Chondrocyte (in vitro differentiated cells): ENCODE measurements at regions not wholly inside any gene's neighbourhood (a gene's known extent, or its start where the extent isn't known, plus 50 kb on each side); places are given as distances from the start of the nearest gene placed in this dataset.

Experiments used
- DNase-seq: peaks from one replicate; pipeline ENCODE4 v3.0.0; 2021; ENCODE audit warnings: mixed read lengths, low spot score
- H3K27ac Mint-ChIP-seq: one replicate; pipeline ENCODE4 v1.8.0; 2021; ENCODE audit warnings: mild to moderate bottlenecking, moderate library complexity, mixed read lengths; ENCODE audit not compliant: unreplicated experiment
- H3K27me3 Mint-ChIP-seq: 2 replicates; pipeline ENCODE4 v1.8.0; 2021; ENCODE audit warnings: low read depth, mixed read lengths
- H3K36me3 Mint-ChIP-seq: 2 replicates; pipeline ENCODE4 v1.8.0; 2021; ENCODE audit warnings: low read depth, mixed read lengths
- H3K4me1 Mint-ChIP-seq: 2 replicates; pipeline ENCODE4 v1.8.0; 2021; ENCODE audit warnings: low read depth, mild to moderate bottlenecking, mixed read lengths
- H3K4me3 Mint-ChIP-seq: one replicate; pipeline ENCODE4 v1.8.0; 2021; ENCODE audit warnings: mild to moderate bottlenecking, moderate library complexity, mixed read lengths; ENCODE audit not compliant: unreplicated experiment
- H3K9me3 Mint-ChIP-seq: 2 replicates; pipeline ENCODE4 v1.8.0; 2021; ENCODE audit warnings: low read depth, mixed read lengths
- TF ChIP-seq, protein P1 (sequence below): fragments of 200-600 bp; sonication (generic); IDR thresholded peaks from 2 replicates; pipeline ENCODE4 v1.5.0; 2021; ENCODE audit warnings: antibody characterized with exemption, mild to moderate bottlenecking, moderate library complexity

DNA sequence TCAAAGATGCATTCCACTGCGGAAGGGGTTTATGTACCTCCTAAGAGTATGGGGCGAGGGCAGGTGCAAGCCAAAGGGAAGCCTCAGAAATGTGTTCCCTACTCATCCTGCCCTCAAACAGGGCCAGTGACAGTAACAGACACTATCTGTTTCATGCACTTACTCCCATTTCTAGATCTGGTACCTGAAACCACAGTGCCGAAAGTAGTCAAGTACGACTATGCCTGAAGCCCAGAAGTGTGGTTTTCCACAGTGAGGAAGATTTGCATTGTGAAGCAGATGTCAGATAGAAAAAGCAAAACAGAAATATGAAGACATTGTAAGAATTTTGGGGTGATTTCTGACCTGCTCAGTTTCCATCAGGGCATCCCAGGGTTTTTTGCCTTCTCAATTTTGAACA is 748.7 kb downstream of the RNF144A start:
- Mint-ChIP-seq H3K36me3 (no peaks in the 10 kb centered on the region), H3K27ac (no peak overlapping the region), H3K4me1 (no peaks in the 10 kb centered on the region), H3K27me3 (no peaks in the 10 kb centered on the region), H3K9me3 (no peaks in the 10 kb centered on the region), H3K4me3 (no peak overlapping the region)
- TF ChIP-seq, protein P1, sequence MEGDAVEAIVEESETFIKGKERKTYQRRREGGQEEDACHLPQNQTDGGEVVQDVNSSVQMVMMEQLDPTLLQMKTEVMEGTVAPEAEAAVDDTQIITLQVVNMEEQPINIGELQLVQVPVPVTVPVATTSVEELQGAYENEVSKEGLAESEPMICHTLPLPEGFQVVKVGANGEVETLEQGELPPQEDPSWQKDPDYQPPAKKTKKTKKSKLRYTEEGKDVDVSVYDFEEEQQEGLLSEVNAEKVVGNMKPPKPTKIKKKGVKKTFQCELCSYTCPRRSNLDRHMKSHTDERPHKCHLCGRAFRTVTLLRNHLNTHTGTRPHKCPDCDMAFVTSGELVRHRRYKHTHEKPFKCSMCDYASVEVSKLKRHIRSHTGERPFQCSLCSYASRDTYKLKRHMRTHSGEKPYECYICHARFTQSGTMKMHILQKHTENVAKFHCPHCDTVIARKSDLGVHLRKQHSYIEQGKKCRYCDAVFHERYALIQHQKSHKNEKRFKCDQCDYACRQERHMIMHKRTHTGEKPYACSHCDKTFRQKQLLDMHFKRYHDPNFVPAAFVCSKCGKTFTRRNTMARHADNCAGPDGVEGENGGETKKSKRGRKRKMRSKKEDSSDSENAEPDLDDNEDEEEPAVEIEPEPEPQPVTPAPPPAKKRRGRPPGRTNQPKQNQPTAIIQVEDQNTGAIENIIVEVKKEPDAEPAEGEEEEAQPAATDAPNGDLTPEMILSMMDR = no peak
- no peak for DNase-seq

DNA sequence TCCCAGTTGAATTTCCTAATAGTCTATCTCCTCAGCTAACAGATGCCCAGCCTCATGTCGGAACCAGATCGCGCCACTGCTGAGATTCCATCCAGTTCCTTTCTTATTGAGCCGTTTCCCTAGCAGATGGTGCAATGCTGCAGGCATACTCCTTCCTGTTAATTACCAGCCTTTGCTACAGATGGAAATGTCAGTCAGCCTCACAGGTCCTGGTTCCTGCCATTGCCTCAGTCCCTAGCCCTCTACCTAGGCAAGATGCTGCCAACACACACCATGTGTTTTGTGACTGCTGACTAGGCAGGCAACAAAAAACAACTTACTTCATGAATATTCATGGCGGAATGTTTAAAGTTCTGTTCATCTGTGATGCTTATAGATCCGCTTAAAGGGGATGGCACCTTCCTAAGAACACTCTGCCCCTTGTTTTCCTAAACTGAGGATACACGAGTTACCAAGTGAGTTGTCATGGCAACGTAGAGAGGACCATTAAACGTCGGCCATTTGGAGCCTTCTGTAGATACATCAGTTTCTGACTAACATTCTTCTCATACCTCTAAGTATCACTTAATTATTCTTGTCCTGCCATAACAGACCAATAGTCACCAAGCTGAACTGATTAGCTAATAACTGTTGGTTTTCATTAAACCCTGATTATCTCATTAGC is 749.5 kb downstream of the RNF144A start:
- DNase-seq = no peak
- Mint-ChIP-seq H3K27ac (no peak overlapping the region), H3K36me3 (no peaks in the 10 kb centered on the region), H3K4me3 (no peak overlapping the region), H3K27me3 (no peaks in the 10 kb centered on the region), H3K4me1 (no peaks in the 10 kb centered on the region), H3K9me3 (no peaks in the 10 kb centered on the region)
- TF ChIP-seq, protein P1 = no peak

DNA sequence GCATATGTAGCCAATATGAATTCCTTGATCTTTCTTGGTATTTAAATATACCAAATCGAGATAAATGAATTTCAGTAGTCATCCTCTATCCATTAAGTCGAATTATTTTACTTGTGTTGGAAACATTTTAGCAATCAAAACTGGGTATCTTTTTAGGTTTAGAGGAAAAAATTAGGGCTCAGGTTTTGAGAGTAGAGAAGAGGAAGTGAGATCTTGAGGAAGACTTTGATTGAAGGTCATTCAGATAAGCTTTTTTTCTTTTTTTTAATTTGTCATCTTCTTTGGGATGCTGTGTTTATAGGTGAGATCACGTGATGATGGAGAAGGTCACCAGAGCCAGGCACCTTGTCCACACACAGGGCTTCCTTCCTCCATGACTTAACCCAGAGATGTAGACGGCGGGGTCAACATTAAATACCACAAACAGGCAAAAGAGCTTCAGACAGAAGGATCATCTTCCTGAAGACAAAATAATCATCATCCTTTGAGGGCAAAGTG is 750.1 kb downstream of the RNF144A start:
- Mint-ChIP-seq H3K4me1 (no peaks in the 10 kb centered on the region), H3K9me3 (peaks cover 5% of the 10 kb centered on the region), H3K4me3 (no peak overlapping the region), H3K27ac (no peak overlapping the region), H3K27me3 (no peaks in the 10 kb centered on the region), H3K36me3 (no peaks in the 10 kb centered on the region)
- TF ChIP-seq, protein P1 = no peak
- no peak for DNase-seq

DNA sequence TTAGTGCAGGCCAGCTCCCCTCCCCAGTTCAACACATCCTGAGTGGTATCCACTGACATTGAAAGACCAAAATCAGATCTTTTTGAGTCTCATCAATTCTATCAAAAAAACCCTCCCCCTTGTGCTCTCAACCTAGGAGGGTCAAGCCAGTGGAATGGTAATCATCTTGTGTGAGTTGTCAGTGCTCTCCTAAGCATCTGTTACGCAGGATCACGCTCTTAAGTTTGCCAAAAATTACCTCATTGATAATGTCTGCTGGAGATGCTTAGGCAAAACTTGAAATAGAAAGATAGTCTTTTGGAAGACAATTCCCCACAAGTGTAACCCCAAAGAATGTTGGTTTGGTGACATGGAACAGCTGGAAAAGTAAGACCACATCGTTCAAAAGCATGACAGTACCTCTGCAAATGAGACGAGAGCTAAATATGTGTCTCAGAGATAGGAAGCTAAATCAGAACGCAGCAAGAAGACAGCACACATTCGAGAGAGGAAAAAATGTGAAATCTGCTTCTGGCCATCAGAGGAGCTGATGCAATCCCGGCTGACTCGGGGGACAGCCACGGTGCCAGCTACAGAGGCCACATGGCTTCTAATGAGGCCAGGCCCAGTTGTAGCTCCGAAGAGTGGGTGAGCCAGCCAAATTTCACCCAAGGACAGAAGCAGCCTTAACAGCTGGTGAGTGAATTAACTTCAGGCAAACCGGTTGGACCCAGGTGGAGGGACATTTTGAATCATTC is 753.9 kb downstream of the RNF144A start:
- Mint-ChIP-seq H3K4me1 (no peaks in the 10 kb centered on the region), H3K27me3 (no peaks in the 10 kb centered on the region), H3K27ac (no peak overlapping the region), H3K9me3 (peaks cover 5% of the 10 kb centered on the region), H3K4me3 (no peak overlapping the region), H3K36me3 (no peaks in the 10 kb centered on the region)
- TF ChIP-seq, protein P1 = no peak
- no peak for DNase-seq

DNA sequence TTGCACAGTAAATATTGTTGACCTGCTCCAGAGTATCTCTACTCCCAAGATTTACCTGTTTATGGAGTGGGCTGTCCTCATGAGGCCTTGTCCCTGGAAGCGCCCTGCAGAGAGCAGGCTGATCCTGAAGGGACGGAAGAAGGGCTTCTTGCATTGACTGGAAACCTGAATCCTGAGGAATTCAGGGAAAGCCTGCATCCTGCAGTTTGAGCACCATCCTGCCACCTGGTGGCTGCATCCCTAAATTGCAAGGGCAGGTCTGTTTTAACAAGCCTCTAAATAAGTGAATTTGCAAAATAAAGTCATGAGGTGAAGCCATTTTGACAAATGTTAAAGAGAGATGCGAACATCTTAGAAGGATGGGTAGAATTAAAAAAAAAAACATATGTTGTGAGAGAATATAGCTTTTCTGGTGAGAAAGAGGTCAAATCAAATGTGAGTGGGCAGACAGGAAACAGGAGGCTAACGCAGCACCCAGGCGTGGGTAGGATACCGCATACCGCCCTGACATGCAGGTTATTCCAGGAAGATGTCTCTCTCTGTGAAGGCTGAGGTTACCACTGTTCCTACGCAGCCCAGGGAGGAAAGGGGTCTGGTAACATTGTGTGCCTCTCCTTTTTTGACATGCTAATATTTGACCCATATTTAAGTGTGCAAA is 754.9 kb downstream of the RNF144A start:
- DNase-seq = no peak
- peaks cover 5% of the 10 kb centered on the region for H3K9me3 Mint-ChIP-seq
- TF ChIP-seq, protein P1 = peak; percentile 75
- H3K27ac Mint-ChIP-seq = no peak overlapping the region
- no peaks in the 10 kb centered on the region for H3K4me1 Mint-ChIP-seq
- no peak overlapping the region for H3K4me3 Mint-ChIP-seq
- no peaks in the 10 kb centered on the region for H3K27me3 Mint-ChIP-seq
- H3K36me3 Mint-ChIP-seq = no peaks in the 10 kb centered on the region
